Cardiac fibroblast (primary cell): ENCODE measurements at regions not wholly inside any gene's neighbourhood (a gene's known extent, or its start where the extent isn't known, plus 50 kb on each side); places are given as distances from the start of the nearest gene placed in this dataset.
"Not testable (repeated sequence)": the region's sequence is repeated elsewhere in the genome, so short reads cannot be mapped to it uniquely, and the experiment has no call there.

Source experiments
- DNase-seq, 2 donors: peaks; one replicate each; pipeline versions ENCODE4 v3.0.0 to v3.0.0-alpha.2; 2010; ENCODE audit warnings: low read depth in 2 of 2
- H3K4me3 ChIP-seq, 2 donors: replicated peaks in 1 of 2; 1 replicate in 1 of 2; 2 replicates in 1 of 2; pipeline ENCODE4 v1.5.1; 2011; ENCODE audit warnings: low read depth in 2 of 2, low read length in 2 of 2, mild to moderate bottlenecking in 2 of 2, moderate library complexity in 1 of 2
- TF ChIP-seq, protein P1 (sequence below): IDR thresholded peaks from one replicate; pipeline ENCODE4 v1.5.1; 2011; ENCODE audit warnings: low read depth, mild to moderate bottlenecking, low read length, inconsistent platforms

DNA sequence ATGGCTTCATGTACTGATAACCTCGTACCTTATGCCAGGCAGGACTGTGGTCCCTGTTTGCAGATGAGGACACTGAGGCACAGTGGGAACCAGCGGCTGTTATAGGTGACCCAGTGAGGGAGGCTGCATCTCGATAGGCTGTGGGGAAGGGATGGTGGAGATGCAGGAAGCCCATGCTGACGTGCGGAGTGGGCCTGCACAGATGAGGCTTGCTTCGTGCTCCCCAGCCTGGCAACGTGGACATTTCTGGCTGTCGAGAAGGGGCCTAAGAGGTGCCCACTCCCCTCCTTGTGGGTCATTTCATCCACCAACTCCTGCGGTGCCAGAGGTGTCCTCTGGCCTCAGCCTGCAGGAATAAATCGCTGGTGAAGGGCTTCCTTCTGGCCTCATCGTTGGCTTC, 107.4 kb downstream of the SLC25A47 start:
- DNase-seq = no peak
- TF ChIP-seq, protein P1, sequence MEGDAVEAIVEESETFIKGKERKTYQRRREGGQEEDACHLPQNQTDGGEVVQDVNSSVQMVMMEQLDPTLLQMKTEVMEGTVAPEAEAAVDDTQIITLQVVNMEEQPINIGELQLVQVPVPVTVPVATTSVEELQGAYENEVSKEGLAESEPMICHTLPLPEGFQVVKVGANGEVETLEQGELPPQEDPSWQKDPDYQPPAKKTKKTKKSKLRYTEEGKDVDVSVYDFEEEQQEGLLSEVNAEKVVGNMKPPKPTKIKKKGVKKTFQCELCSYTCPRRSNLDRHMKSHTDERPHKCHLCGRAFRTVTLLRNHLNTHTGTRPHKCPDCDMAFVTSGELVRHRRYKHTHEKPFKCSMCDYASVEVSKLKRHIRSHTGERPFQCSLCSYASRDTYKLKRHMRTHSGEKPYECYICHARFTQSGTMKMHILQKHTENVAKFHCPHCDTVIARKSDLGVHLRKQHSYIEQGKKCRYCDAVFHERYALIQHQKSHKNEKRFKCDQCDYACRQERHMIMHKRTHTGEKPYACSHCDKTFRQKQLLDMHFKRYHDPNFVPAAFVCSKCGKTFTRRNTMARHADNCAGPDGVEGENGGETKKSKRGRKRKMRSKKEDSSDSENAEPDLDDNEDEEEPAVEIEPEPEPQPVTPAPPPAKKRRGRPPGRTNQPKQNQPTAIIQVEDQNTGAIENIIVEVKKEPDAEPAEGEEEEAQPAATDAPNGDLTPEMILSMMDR = no peak
- no peak overlapping the region for H3K4me3 ChIP-seq

DNA sequence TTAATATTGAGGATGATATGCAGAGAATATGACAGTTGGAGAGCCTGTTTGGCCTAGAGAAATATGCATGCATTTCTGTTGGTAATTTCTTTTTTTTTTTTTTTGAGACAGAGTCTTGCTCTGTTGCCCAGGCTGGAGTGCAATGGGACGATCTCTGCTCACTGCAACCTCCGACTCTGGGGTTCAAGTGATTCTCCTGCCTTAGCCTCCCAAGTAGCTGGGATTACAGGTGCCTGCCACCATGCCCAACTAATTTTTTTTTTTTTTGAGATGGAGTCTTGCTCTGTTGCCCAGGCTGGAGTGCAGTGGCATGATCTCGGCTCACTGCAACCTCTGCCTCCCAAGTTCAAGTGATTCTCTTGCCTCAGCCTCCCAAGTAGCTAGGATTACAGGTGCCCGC, 108.3 kb downstream of the SLC25A47 start:
- DNase-seq, H3K4me3 ChIP-seq: not testable (repeated sequence)

DNA sequence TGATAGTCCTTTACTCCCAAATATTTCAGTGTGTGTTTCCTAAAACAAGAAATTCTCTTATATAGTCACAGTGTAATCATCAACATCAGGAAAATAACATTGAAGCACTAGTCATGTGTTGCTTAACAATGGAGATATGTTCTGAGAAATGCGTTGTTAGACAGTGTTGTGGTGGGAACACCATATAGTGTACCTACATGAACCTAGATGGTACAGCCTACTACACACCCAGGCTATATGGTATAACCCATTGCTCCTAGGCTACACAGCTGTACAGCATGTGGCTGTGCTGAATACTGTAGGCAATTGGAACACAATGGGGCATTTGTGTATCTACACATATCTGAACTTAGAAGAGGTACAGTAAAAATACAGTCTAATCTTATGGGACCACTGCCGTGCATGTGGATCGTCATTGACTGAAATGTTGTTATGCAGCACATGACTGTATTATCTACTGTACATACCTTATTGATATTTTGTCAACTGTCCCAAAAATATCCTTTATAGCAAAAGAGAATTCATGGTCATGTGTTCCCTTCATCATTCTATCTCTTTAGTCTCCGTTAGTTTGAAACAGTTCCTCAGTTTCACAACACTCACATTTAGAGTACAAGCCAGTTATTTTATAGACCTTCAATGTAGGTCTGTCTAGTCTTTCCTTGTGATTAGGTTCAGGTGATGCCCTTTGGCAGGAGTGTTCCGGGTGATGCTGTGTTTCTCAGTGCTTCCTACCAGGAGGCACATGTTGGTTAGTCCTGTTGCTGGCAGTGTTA, 109.7 kb downstream of the SLC25A47 start:
- TF ChIP-seq, protein P1 = no peak
- no peak overlapping the region for H3K4me3 ChIP-seq
- DNase-seq = no peak

DNA sequence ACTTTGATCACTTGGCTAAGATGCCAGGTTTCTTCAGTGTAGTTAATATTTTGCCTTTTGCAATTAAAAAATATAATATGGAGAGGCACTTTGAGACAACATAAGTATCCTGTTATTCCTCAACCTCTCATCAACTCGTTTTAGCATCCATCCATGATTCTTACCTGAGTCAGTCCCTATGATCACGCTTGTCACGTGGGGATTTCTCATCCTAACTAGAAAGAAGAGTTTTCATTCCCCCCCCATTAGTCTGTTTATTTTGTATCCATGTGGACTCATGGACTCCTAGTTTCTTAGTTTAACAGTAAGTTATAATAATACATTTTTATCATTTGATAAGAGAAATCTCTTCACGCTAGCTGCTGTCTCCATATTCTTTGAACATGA, 110.3 kb downstream of the SLC25A47 start:
- no peak overlapping the region for H3K4me3 ChIP-seq
- TF ChIP-seq, protein P1 = no peak
- DNase-seq = no peak

DNA sequence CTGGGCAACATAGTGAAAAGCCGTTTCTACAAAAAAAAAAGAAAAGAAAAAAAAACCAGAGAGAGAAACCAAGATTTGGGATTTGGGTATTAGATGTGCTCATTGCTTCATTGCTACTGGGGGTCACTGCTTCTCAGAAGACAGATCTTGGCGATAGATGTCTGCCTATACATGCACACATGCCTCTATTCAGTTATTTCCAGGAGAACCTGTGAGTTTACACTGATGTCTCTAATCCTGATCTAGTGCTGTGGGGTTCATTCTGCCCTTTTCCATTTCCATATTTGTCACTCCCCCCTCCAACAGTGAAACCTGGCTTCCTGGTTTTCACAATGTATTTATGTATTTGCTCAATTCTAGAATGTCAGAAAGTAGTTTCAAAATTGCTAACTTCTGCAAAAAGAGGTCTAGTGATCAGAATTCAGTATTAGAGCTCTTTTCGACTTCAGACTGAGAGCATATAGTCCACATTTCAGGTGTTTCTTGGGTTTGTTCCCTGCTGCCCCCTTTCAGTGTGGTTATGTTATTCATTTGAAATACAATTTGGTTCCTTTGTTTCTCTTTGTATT, 111.0 kb downstream of the SLC25A47 start:
- TF ChIP-seq, protein P1 = no peak
- H3K4me3 ChIP-seq = no peak overlapping the region
- DNase-seq = no peak

DNA sequence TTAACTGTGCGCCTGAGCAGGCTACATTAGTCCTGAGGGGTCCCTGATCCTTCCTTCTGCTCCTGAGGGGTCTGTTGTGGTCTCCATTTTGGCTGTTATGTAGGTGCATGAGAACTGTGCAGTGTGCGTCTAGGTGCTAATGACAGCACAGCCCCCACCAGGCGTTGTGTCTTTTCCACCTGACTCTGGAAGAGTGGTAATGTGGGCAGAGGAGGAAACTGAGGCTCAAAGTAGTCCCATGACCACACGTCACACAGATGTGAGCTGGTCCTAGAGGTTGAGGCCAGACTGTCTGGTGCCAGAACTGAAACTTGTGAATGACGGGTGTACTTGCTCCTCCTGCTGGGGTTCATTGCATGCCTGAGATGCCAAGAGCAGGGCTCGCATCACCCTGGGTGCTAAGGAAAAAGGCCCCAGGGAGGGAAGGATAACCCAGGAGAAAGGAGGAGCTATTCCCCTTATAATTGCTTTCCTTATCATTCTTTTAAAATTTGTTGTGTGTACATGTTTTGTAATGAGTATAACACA, 111.8 kb downstream of the SLC25A47 start:
- no peak overlapping the region for H3K4me3 ChIP-seq
- DNase-seq = no peak

DNA sequence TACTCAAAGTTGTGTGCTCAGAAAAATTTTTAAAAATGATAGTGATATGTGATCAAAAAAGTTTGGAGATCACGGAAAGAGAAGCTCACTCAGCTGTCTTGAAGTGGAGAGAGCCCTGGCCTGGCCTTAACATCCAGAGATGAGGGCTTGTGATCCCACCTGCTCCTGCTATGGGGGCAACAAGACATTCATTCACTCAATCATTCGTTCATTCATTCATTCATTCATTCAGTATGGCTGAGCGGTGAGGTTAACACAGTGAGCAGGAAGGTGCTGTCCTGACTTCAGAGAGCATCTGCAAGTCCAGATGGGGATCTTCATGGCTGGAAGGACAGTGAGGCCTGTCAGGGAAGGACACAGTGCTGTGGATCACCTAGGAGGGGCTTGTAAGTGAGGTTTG, 112.3 kb downstream of the SLC25A47 start:
- DNase-seq = no peak
- no peak overlapping the region for H3K4me3 ChIP-seq
- TF ChIP-seq, protein P1 = no peak

More for the DNA sequence above, 111.8 kb downstream of the SLC25A47 start:
- TF ChIP-seq, protein P1 = no peak
